GM23338 (cell line): ENCODE measurements at regions not wholly inside any gene's neighbourhood (a gene's known extent, or its start where the extent isn't known, plus 50 kb on each side); places are given as distances from the start of the nearest gene placed in this dataset.

Experiments used
- ATAC-seq: fragments of 200-7000 bp; cut with Tn5 transposase; 3 replicates; pipeline ENCODE4 v1.9.1; 2020
- DNase-seq: peaks from one replicate; pipeline ENCODE4 v3.0.0-alpha.2; 2015; ENCODE audit warnings: low spot score
- H2AFZ ChIP-seq: fragments of 200-600 bp; sonication (generic); 2 replicates; pipeline ENCODE4 v1.8.0; 2016; ENCODE audit warnings: antibody characterized with exemption, mild to moderate bottlenecking, moderate library complexity
- H3F3A ChIP-seq: fragments of 200-600 bp; sonication (generic); replicated peaks from 2 replicates; pipeline ENCODE4 v1.8.0; 2017; ENCODE audit warnings: antibody characterized with exemption, mixed run types, low read depth
- H3K27ac ChIP-seq: fragments of 200-600 bp; sonication (generic); 2 replicates; pipeline ENCODE4 v1.6.1; 2016; ENCODE audit warnings: low read depth
- H3K27me3 ChIP-seq: fragments of 200-600 bp; sonication (generic); 2 replicates; pipeline ENCODE4 v1.8.0; 2016; ENCODE audit warnings: mild to moderate bottlenecking, mixed run types, moderate library complexity; ENCODE audit not compliant: insufficient read depth
- H3K36me3 ChIP-seq: fragments of 200-600 bp; sonication (generic); 2 replicates; pipeline ENCODE4 v1.8.0; 2016; ENCODE audit warnings: mild to moderate bottlenecking; ENCODE audit not compliant: insufficient read depth
- H3K4me1 ChIP-seq: fragments of 200-600 bp; sonication (generic); 2 replicates; pipeline ENCODE4 v1.8.0; 2016; ENCODE audit warnings: mild to moderate bottlenecking, moderate library complexity; ENCODE audit not compliant: insufficient read depth
- H3K4me2 ChIP-seq: fragments of 200-600 bp; sonication (generic); 2 replicates; pipeline ENCODE4 v1.7.1; 2017; ENCODE audit warnings: mixed run types
- H3K4me3 ChIP-seq: fragments of 200-600 bp; sonication (generic); 2 replicates; pipeline ENCODE4 v1.6.1; 2016; ENCODE audit warnings: mixed run types
- H3K79me2 ChIP-seq: fragments of 200-600 bp; sonication (generic); replicated peaks from 2 replicates; pipeline ENCODE4 v1.8.0; 2017; ENCODE audit warnings: mild to moderate bottlenecking; ENCODE audit not compliant: insufficient read depth
- H3K9me2 ChIP-seq: fragments of 200-600 bp; sonication (generic); 2 replicates; pipeline ENCODE4 v1.8.0; 2017; ENCODE audit not compliant: insufficient read depth
- H4K20me1 ChIP-seq: fragments of 200-600 bp; sonication (generic); replicated peaks from 2 replicates; pipeline ENCODE4 v1.8.0; 2017; ENCODE audit warnings: mild to moderate bottlenecking; ENCODE audit not compliant: insufficient read depth
- H3K27ac Mint-ChIP-seq: 2 replicates; pipeline ENCODE4 v1.8.0; 2020; ENCODE audit warnings: inconsistent platforms, mild to moderate bottlenecking, moderate library complexity, mixed read lengths
- H3K27me3 Mint-ChIP-seq: 3 replicates; pipeline ENCODE4 v1.8.0; 2022; ENCODE audit warnings: low read depth, mild to moderate bottlenecking, moderate library complexity, mixed read lengths, inconsistent platforms; ENCODE audit not compliant: insufficient read depth, poor library complexity
- H3K36me3 Mint-ChIP-seq: 3 replicates; pipeline ENCODE4 v1.8.0; 2021; ENCODE audit warnings: low read depth, mild to moderate bottlenecking, inconsistent platforms, moderate library complexity, mixed read lengths
- H3K4me1 Mint-ChIP-seq: 3 replicates; pipeline ENCODE4 v1.8.0; 2020; ENCODE audit warnings: mild to moderate bottlenecking, inconsistent platforms, mixed read lengths
- H3K4me3 Mint-ChIP-seq: 3 replicates; pipeline ENCODE4 v1.8.0; 2021; ENCODE audit warnings: moderate library complexity, mild to moderate bottlenecking, inconsistent platforms, mixed read lengths
- H3K9me3 Mint-ChIP-seq: 3 replicates; pipeline ENCODE4 v1.8.0; 2020; ENCODE audit warnings: moderate library complexity, mild to moderate bottlenecking, inconsistent platforms, mixed read lengths
- EZH2phosphoT487 ChIP-seq: fragments of 200-600 bp; sonication (generic); IDR thresholded peaks from one replicate; pipeline ENCODE4 v1.8.1; 2018; ENCODE audit warnings: antibody characterized with exemption; ENCODE audit not compliant: unreplicated experiment
- JUNB ChIP-seq: IDR thresholded peaks from one replicate; pipeline ENCODE4 v1.6.1; 2016; ENCODE audit warnings: antibody characterized with exemption; ENCODE audit not compliant: unreplicated experiment
- NANOG ChIP-seq: IDR thresholded peaks from 2 replicates; pipeline ENCODE4 v1.6.1; 2016; ENCODE audit warnings: antibody characterized with exemption, borderline replicate concordance
- STAT1 ChIP-seq: IDR thresholded peaks from one replicate; pipeline ENCODE4 v1.6.1; 2016; ENCODE audit warnings: antibody characterized with exemption; ENCODE audit not compliant: unreplicated experiment
- ZNF114 ChIP-seq: fragments of 250-450 bp; sonication (Bioruptor Pico); IDR thresholded peaks from 2 replicates; pipeline ENCODE4 v1.5.0; 2020; ENCODE audit warnings: mild to moderate bottlenecking, moderate library complexity
- ZNF331 ChIP-seq: fragments of 250-450 bp; sonication (Bioruptor Pico); IDR thresholded peaks from 2 replicates; pipeline ENCODE4 v1.5.0; 2020; ENCODE audit warnings: low read depth, mild to moderate bottlenecking, moderate library complexity
- TF ChIP-seq, protein P1 (sequence below): fragments of 250-450 bp; sonication (Bioruptor Pico); IDR thresholded peaks from 2 replicates; pipeline ENCODE4 v1.5.0; 2020; ENCODE audit warnings: mild to moderate bottlenecking, moderate library complexity
- TF ChIP-seq, protein P2 (sequence below): IDR thresholded peaks from 2 replicates; pipeline ENCODE4 v1.6.1; 2016; ENCODE audit warnings: antibody characterized with exemption

DNA sequence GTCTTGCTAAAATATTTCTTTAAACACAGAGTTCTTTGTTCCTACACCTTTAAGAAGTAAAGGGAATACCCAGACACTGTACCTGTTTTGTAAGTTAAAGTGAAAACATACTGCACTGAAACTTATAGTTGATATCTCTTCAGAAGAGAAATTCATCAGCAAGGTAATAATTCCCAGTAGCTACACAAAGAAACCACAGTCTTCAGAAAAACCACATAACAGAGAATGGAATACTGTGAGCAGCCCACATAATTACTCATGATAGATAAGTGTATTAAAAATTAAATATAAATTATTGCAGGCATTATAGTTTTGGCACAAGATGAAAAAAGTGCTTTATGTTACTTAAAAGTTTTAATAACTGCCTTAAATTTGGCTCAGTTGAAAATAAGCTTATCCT lies 276.6 kb downstream of the SETD4 start (continued):
- TF ChIP-seq, protein P1, sequence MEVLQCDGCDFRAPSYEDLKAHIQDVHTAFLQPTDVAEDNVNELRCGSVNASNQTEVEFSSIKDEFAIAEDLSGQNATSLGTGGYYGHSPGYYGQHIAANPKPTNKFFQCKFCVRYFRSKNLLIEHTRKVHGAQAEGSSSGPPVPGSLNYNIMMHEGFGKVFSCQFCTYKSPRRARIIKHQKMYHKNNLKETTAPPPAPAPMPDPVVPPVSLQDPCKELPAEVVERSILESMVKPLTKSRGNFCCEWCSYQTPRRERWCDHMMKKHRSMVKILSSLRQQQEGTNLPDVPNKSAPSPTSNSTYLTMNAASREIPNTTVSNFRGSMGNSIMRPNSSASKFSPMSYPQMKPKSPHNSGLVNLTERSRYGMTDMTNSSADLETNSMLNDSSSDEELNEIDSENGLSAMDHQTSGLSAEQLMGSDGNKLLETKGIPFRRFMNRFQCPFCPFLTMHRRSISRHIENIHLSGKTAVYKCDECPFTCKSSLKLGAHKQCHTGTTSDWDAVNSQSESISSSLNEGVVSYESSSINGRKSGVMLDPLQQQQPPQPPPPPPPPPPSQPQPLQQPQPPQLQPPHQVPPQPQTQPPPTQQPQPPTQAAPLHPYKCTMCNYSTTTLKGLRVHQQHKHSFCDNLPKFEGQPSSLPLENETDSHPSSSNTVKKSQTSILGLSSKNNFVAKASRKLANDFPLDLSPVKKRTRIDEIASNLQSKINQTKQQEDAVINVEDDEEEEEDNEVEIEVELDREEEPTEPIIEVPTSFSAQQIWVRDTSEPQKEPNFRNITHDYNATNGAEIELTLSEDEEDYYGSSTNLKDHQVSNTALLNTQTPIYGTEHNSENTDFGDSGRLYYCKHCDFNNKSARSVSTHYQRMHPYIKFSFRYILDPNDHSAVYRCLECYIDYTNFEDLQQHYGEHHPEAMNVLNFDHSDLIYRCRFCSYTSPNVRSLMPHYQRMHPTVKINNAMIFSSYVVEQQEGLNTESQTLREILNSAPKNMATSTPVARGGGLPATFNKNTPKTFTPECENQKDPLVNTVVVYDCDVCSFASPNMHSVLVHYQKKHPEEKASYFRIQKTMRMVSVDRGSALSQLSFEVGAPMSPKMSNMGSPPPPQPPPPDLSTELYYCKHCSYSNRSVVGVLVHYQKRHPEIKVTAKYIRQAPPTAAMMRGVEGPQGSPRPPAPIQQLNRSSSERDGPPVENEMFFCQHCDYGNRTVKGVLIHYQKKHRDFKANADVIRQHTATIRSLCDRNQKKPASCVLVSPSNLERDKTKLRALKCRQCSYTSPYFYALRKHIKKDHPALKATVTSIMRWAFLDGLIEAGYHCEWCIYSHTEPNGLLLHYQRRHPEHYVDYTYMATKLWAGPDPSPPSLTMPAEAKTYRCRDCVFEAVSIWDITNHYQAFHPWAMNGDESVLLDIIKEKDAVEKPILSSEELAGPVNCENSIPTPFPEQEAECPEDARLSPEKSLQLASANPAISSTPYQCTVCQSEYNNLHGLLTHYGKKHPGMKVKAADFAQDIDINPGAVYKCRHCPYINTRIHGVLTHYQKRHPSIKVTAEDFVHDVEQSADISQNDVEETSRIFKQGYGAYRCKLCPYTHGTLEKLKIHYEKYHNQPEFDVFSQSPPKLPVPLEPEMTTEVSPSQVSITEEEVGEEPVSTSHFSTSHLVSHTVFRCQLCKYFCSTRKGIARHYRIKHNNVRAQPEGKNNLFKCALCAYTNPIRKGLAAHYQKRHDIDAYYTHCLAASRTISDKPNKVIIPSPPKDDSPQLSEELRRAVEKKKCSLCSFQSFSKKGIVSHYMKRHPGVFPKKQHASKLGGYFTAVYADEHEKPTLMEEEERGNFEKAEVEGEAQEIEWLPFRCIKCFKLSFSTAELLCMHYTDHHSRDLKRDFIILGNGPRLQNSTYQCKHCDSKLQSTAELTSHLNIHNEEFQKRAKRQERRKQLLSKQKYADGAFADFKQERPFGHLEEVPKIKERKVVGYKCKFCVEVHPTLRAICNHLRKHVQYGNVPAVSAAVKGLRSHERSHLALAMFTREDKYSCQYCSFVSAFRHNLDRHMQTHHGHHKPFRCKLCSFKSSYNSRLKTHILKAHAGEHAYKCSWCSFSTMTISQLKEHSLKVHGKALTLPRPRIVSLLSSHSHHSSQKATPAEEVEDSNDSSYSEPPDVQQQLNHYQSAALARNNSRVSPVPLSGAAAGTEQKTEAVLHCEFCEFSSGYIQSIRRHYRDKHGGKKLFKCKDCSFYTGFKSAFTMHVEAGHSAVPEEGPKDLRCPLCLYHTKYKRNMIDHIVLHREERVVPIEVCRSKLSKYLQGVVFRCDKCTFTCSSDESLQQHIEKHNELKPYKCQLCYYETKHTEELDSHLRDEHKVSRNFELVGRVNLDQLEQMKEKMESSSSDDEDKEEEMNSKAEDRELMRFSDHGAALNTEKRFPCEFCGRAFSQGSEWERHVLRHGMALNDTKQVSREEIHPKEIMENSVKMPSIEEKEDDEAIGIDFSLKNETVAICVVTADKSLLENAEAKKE, result no peak
- TF ChIP-seq, protein P2, sequence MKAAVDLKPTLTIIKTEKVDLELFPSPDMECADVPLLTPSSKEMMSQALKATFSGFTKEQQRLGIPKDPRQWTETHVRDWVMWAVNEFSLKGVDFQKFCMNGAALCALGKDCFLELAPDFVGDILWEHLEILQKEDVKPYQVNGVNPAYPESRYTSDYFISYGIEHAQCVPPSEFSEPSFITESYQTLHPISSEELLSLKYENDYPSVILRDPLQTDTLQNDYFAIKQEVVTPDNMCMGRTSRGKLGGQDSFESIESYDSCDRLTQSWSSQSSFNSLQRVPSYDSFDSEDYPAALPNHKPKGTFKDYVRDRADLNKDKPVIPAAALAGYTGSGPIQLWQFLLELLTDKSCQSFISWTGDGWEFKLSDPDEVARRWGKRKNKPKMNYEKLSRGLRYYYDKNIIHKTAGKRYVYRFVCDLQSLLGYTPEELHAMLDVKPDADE, result no peak

DNA sequence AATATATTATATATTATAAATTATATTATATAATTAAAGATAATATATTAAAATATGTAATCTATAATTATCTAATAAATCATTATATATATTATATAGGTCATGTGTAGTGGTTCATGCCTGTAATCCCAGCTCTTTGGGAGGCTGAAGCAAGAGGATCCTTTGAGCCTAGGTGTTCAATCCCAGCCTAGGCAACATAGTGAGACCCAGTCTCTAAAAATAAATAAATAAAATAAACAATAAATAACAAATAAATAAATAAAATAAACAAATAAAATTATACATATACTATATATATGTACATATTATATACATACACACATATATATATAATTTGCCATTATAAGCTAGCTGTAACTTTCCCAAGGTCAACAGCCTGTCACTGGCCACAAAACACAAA lies 277.7 kb downstream of the SETD4 start:
- no peaks in the 10 kb centered on the region for H3K4me1 ChIP-seq
- no peak overlapping the region for H3K4me2 ChIP-seq
- no peak for TF ChIP-seq NANOG
- no peak for TF ChIP-seq JUNB
- TF ChIP-seq ZNF331 (CRISPR knock-in tag), result no peak
- no peak for TF ChIP-seq ZNF114 (CRISPR knock-in tag)
- no peak for TF ChIP-seq STAT1
- TF ChIP-seq, protein P1, result no peak
- TF ChIP-seq EZH2phosphoT487, result no peak
- DNase-seq, result no peak
- no peak overlapping the region for H3K27ac Mint-ChIP-seq
- H2AFZ ChIP-seq, result no peak overlapping the region
- H3K9me3 Mint-ChIP-seq, result no peaks in the 10 kb centered on the region
- H3K79me2 ChIP-seq, result no peaks in the 10 kb centered on the region
- no peak overlapping the region for H3K4me3 Mint-ChIP-seq
- H4K20me1 ChIP-seq, result no peaks in the 10 kb centered on the region
- H3K9me2 ChIP-seq, result no peaks in the 10 kb centered on the region; the same call in 1 of the 2 replicates
- H3F3A ChIP-seq, result no peaks in the 10 kb centered on the region
- no peak overlapping the region for H3K27ac ChIP-seq
- no peaks in the 10 kb centered on the region for H3K27me3 Mint-ChIP-seq
- no peaks in the 10 kb centered on the region for H3K36me3 Mint-ChIP-seq
- no peak for ATAC-seq
- no peaks in the 10 kb centered on the region for H3K4me1 Mint-ChIP-seq
- H3K27me3 ChIP-seq, result no peaks in the 10 kb centered on the region
- H3K36me3 ChIP-seq, result no peaks in the 10 kb centered on the region
- no peak overlapping the region for H3K4me3 ChIP-seq
